Prostate gland (tissue), 2 donors: ENCODE measurements at regions not wholly inside any gene's neighbourhood (a gene's known extent, or its start where the extent isn't known, plus 50 kb on each side); places are given as distances from the start of the nearest gene placed in this dataset.
"Not testable (repeated sequence)": the region's sequence is repeated elsewhere in the genome, so short reads cannot be mapped to it uniquely, and the experiment has no call there.

Source experiments
- DNase-seq: peaks from one replicate; pipeline ENCODE4 v3.0.0-alpha.2; 2019; ENCODE audit warnings: low spot score
- H3K27ac ChIP-seq, 2 donors: fragments of 200-600 bp; sonication (generic); 2 replicates each; pipeline ENCODE4 v1.5.1; 2017 to 2019
- H3K27me3 ChIP-seq: fragments of 200-600 bp; sonication (generic); replicated peaks from 2 replicates; pipeline ENCODE4 v1.5.1; 2019; ENCODE audit not compliant: insufficient read depth
- H3K36me3 ChIP-seq, 2 donors: fragments of 200-600 bp; sonication (generic); 1 replicate in 1 of 2; 2 replicates in 1 of 2; pipeline versions ENCODE4 v1.5.1 to v1.8.1; 2017 to 2019
- H3K4me1 ChIP-seq: fragments of 200-600 bp; sonication (generic); replicated peaks from 2 replicates; pipeline ENCODE4 v1.5.1; 2019
- H3K4me3 ChIP-seq, 2 donors: fragments of 200-600 bp; sonication (generic); 2 replicates each; pipeline ENCODE4 v1.5.1; 2017 to 2019
- H3K9me3 ChIP-seq: fragments of 200-600 bp; sonication (generic); 2 replicates; pipeline ENCODE4 v1.5.1; 2017
- WGBS: methylation state at CpG from one replicate; pipeline ENCODE4 v1.1.5; 2018; 5-methylcytosine and 5-hydroxymethylcytosine counted together
- intact Hi-C: fragments of 100-400 bp; cut with DNase I; formaldehyde crosslinking; loops from one replicate; pipeline ENCODE4 v1.14.2; 2022

GRCh38 chr1:206288453-206288852 is 85.1 kb downstream of the SRGAP2 start:
- no CpG with 5 or more reads among the region's 3 CpGs for WGBS
- intact Hi-C loops, H3K4me3 ChIP-seq, DNase-seq, H3K27ac ChIP-seq, H3K36me3 ChIP-seq, H3K9me3 ChIP-seq, H3K27me3 ChIP-seq, H3K4me1 ChIP-seq: not testable (repeated sequence)

- DNase-seq, H3K36me3 ChIP-seq, H3K4me3 ChIP-seq, intact Hi-C loops, H3K27ac ChIP-seq, H3K9me3 ChIP-seq, H3K27me3 ChIP-seq, H3K4me1 ChIP-seq: not testable (repeated sequence)
- WGBS, result no CpG with 5 or more reads among the region's 5 CpGs
Measured at GRCh38 chr1:206297145-206298031, 94.0 kb downstream of the SRGAP2 start.

- H3K36me3 ChIP-seq, H3K27ac ChIP-seq, DNase-seq, H3K4me1 ChIP-seq, H3K27me3 ChIP-seq, H3K4me3 ChIP-seq, intact Hi-C loops, H3K9me3 ChIP-seq: not testable (repeated sequence)
- WGBS, result no CpG with 5 or more reads among the region's 4 CpGs
Measured at GRCh38 chr1:206298032-206298392, 94.7 kb downstream of the SRGAP2 start.

- H3K27ac ChIP-seq, DNase-seq, H3K4me3 ChIP-seq, H3K4me1 ChIP-seq, H3K27me3 ChIP-seq, H3K36me3 ChIP-seq, H3K9me3 ChIP-seq, intact Hi-C loops: not testable (repeated sequence)
- WGBS, result 67% methylated on average over 1 of the region's 5 CpGs
Measured at GRCh38 chr1:206299181-206299791, 95.9 kb downstream of the SRGAP2 start.

GRCh38 chr1:206299942-206300341 is 96.6 kb downstream of the SRGAP2 start:
- H3K27me3 ChIP-seq, H3K9me3 ChIP-seq, intact Hi-C loops, DNase-seq, H3K36me3 ChIP-seq, H3K27ac ChIP-seq, H3K4me1 ChIP-seq, H3K4me3 ChIP-seq: not testable (repeated sequence)
- no CpG with 5 or more reads among the region's 2 CpGs for WGBS

- H3K4me1 ChIP-seq, H3K36me3 ChIP-seq, H3K9me3 ChIP-seq, DNase-seq, H3K27ac ChIP-seq, intact Hi-C loops, H3K4me3 ChIP-seq, H3K27me3 ChIP-seq: not testable (repeated sequence)
- WGBS, result 80% methylated on average over 1 of the region's 1 CpG
Measured at GRCh38 chr1:206302056-206302455, 98.7 kb downstream of the SRGAP2 start.

GRCh38 chr1:206307442-206307841 is 104.1 kb downstream of the SRGAP2 start:
- H3K4me3 ChIP-seq, H3K27ac ChIP-seq, H3K27me3 ChIP-seq, H3K36me3 ChIP-seq, H3K9me3 ChIP-seq, intact Hi-C loops, DNase-seq, H3K4me1 ChIP-seq: not testable (repeated sequence)
- 100% methylated on average over 13 of the region's 31 CpGs for WGBS

- H3K9me3 ChIP-seq, H3K4me1 ChIP-seq, H3K36me3 ChIP-seq, H3K27ac ChIP-seq, H3K27me3 ChIP-seq, intact Hi-C loops, DNase-seq, H3K4me3 ChIP-seq: not testable (repeated sequence)
- WGBS, result no CpG with 5 or more reads among the region's 2 CpGs
Measured at GRCh38 chr1:206310948-206311347, 107.6 kb downstream of the SRGAP2 start.

- H3K36me3 ChIP-seq, H3K4me3 ChIP-seq, H3K9me3 ChIP-seq, H3K27me3 ChIP-seq, H3K4me1 ChIP-seq, intact Hi-C loops, H3K27ac ChIP-seq, DNase-seq: not testable (repeated sequence)
- WGBS, result 83% methylated on average over 4 of the region's 7 CpGs
Measured at GRCh38 chr1:206311611-206312273, 108.4 kb downstream of the SRGAP2 start.

GRCh38 chr1:206312274-206312665 is 108.9 kb downstream of the SRGAP2 start:
- H3K36me3 ChIP-seq, H3K4me3 ChIP-seq, H3K9me3 ChIP-seq, H3K27me3 ChIP-seq, DNase-seq, intact Hi-C loops, H3K4me1 ChIP-seq, H3K27ac ChIP-seq: not testable (repeated sequence)
- WGBS, result 80% methylated on average over 6 of the region's 6 CpGs

- intact Hi-C loops, H3K4me1 ChIP-seq, DNase-seq, H3K36me3 ChIP-seq, H3K27me3 ChIP-seq, H3K4me3 ChIP-seq, H3K27ac ChIP-seq, H3K9me3 ChIP-seq: not testable (repeated sequence)
- WGBS, result no CpG with 5 or more reads among the region's 6 CpGs
Measured at GRCh38 chr1:206314951-206315636, 111.8 kb downstream of the SRGAP2 start.

- H3K4me1 ChIP-seq, DNase-seq, H3K4me3 ChIP-seq, H3K27ac ChIP-seq, H3K27me3 ChIP-seq, H3K9me3 ChIP-seq, H3K36me3 ChIP-seq, intact Hi-C loops: not testable (repeated sequence)
- no CpG with 5 or more reads among the region's 4 CpGs for WGBS
Measured at GRCh38 chr1:206316901-206317300, 113.6 kb downstream of the SRGAP2 start.
